ENCODE measurements at regions not wholly inside any gene's neighbourhood (a gene's known extent, or its start where the extent isn't known, plus 50 kb on each side); places are given as distances from the start of the nearest gene placed in this dataset.

DNA sequence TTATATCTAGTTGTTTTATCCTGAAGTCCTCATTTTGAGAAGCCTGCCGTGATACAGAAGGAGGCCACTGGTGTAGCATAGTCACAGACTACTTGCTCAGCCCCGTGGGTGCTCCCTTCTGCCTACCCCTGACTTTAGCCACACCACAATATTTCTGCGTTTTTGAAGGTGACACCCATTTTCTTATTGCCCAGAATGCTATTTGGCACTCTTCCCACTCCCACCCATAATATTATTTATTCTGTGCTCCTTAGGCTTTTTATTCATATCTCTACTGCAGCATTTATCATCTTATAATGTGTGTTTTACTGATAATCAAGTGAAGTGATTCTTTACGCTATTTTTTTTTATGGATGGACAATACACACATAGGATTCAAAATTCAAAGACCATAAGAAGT is 107.3 kb downstream of the OR2B2 start (continued):
- TF ChIP-seq, protein P1, sequence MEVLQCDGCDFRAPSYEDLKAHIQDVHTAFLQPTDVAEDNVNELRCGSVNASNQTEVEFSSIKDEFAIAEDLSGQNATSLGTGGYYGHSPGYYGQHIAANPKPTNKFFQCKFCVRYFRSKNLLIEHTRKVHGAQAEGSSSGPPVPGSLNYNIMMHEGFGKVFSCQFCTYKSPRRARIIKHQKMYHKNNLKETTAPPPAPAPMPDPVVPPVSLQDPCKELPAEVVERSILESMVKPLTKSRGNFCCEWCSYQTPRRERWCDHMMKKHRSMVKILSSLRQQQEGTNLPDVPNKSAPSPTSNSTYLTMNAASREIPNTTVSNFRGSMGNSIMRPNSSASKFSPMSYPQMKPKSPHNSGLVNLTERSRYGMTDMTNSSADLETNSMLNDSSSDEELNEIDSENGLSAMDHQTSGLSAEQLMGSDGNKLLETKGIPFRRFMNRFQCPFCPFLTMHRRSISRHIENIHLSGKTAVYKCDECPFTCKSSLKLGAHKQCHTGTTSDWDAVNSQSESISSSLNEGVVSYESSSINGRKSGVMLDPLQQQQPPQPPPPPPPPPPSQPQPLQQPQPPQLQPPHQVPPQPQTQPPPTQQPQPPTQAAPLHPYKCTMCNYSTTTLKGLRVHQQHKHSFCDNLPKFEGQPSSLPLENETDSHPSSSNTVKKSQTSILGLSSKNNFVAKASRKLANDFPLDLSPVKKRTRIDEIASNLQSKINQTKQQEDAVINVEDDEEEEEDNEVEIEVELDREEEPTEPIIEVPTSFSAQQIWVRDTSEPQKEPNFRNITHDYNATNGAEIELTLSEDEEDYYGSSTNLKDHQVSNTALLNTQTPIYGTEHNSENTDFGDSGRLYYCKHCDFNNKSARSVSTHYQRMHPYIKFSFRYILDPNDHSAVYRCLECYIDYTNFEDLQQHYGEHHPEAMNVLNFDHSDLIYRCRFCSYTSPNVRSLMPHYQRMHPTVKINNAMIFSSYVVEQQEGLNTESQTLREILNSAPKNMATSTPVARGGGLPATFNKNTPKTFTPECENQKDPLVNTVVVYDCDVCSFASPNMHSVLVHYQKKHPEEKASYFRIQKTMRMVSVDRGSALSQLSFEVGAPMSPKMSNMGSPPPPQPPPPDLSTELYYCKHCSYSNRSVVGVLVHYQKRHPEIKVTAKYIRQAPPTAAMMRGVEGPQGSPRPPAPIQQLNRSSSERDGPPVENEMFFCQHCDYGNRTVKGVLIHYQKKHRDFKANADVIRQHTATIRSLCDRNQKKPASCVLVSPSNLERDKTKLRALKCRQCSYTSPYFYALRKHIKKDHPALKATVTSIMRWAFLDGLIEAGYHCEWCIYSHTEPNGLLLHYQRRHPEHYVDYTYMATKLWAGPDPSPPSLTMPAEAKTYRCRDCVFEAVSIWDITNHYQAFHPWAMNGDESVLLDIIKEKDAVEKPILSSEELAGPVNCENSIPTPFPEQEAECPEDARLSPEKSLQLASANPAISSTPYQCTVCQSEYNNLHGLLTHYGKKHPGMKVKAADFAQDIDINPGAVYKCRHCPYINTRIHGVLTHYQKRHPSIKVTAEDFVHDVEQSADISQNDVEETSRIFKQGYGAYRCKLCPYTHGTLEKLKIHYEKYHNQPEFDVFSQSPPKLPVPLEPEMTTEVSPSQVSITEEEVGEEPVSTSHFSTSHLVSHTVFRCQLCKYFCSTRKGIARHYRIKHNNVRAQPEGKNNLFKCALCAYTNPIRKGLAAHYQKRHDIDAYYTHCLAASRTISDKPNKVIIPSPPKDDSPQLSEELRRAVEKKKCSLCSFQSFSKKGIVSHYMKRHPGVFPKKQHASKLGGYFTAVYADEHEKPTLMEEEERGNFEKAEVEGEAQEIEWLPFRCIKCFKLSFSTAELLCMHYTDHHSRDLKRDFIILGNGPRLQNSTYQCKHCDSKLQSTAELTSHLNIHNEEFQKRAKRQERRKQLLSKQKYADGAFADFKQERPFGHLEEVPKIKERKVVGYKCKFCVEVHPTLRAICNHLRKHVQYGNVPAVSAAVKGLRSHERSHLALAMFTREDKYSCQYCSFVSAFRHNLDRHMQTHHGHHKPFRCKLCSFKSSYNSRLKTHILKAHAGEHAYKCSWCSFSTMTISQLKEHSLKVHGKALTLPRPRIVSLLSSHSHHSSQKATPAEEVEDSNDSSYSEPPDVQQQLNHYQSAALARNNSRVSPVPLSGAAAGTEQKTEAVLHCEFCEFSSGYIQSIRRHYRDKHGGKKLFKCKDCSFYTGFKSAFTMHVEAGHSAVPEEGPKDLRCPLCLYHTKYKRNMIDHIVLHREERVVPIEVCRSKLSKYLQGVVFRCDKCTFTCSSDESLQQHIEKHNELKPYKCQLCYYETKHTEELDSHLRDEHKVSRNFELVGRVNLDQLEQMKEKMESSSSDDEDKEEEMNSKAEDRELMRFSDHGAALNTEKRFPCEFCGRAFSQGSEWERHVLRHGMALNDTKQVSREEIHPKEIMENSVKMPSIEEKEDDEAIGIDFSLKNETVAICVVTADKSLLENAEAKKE (CRISPR knock-in tag; IDR thresholded peaks at IDR 0.05): no peak
- TF ChIP-seq, protein P2, sequence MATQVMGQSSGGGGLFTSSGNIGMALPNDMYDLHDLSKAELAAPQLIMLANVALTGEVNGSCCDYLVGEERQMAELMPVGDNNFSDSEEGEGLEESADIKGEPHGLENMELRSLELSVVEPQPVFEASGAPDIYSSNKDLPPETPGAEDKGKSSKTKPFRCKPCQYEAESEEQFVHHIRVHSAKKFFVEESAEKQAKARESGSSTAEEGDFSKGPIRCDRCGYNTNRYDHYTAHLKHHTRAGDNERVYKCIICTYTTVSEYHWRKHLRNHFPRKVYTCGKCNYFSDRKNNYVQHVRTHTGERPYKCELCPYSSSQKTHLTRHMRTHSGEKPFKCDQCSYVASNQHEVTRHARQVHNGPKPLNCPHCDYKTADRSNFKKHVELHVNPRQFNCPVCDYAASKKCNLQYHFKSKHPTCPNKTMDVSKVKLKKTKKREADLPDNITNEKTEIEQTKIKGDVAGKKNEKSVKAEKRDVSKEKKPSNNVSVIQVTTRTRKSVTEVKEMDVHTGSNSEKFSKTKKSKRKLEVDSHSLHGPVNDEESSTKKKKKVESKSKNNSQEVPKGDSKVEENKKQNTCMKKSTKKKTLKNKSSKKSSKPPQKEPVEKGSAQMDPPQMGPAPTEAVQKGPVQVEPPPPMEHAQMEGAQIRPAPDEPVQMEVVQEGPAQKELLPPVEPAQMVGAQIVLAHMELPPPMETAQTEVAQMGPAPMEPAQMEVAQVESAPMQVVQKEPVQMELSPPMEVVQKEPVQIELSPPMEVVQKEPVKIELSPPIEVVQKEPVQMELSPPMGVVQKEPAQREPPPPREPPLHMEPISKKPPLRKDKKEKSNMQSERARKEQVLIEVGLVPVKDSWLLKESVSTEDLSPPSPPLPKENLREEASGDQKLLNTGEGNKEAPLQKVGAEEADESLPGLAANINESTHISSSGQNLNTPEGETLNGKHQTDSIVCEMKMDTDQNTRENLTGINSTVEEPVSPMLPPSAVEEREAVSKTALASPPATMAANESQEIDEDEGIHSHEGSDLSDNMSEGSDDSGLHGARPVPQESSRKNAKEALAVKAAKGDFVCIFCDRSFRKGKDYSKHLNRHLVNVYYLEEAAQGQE (IDR thresholded peaks at IDR 0.05; ENCODE audit: unreplicated experiment): no peak

DNA sequence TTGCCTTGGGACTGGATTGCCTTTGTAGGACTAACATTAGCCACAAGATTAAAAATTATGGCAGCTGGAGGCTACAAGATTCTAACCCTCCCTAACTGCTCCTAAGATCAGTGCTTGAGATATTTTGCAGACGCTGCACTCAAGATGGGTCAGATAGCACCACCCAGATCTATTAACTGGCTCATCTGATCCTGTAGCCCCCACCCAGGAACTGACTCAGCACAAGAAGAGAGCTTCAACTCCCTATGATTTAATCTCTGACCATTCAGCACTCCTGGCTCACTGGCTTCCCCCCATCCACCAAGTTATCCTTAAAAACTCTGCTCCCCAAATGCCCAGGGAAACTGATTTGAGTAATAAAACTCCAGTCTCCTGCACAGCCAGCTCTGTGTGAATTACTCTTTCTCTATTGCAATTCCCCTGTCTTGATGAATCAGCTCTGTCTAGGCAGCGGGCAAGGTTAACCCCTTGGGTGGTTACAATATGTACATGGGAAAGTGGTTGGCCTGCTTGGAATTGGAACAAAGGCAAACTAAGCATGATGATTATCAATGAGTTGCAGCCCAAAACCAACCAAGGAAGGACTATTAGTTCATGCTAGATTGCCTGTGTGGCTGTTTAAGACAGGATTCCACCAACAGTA is 111.3 kb downstream of the OR2B2 start:
- no peak overlapping the region for H3K27ac ChIP-seq (ENCODE audit: low read depth)
- no peaks in the 10 kb centered on the region for H4K20me1 ChIP-seq (replicated peaks; ENCODE audit: insufficient read depth)
- H3K4me1 Mint-ChIP-seq: peaks cover 19% of the 10 kb centered on the region
- H3K4me3 Mint-ChIP-seq: no peak overlapping the region
- H3K9me3 Mint-ChIP-seq: no peaks in the 10 kb centered on the region; the same call in 2 of the 3 replicates
- no peak for DNase-seq (ENCODE audit: low spot score)
- TF ChIP-seq NANOG (IDR thresholded peaks at IDR 0.05; ENCODE audit: borderline replicate concordance): no peak
- TF ChIP-seq, protein P3, sequence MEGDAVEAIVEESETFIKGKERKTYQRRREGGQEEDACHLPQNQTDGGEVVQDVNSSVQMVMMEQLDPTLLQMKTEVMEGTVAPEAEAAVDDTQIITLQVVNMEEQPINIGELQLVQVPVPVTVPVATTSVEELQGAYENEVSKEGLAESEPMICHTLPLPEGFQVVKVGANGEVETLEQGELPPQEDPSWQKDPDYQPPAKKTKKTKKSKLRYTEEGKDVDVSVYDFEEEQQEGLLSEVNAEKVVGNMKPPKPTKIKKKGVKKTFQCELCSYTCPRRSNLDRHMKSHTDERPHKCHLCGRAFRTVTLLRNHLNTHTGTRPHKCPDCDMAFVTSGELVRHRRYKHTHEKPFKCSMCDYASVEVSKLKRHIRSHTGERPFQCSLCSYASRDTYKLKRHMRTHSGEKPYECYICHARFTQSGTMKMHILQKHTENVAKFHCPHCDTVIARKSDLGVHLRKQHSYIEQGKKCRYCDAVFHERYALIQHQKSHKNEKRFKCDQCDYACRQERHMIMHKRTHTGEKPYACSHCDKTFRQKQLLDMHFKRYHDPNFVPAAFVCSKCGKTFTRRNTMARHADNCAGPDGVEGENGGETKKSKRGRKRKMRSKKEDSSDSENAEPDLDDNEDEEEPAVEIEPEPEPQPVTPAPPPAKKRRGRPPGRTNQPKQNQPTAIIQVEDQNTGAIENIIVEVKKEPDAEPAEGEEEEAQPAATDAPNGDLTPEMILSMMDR (conservative IDR thresholded peaks at IDR 0.05; ENCODE audit: low read depth in 2 of 2): no peak
- TF ChIP-seq EZH2 (IDR thresholded peaks at IDR 0.05; ENCODE audit: low read depth, unreplicated experiment): no peak
- no peak for TF ChIP-seq ZNF114 (CRISPR knock-in tag; IDR thresholded peaks at IDR 0.05)
- TF ChIP-seq EZH2phosphoT487 (IDR thresholded peaks at IDR 0.05; ENCODE audit: unreplicated experiment): no peak
- TF ChIP-seq, protein P2 (IDR thresholded peaks at IDR 0.05; ENCODE audit: unreplicated experiment): no peak
- TF ChIP-seq POLR2AphosphoS5 (IDR thresholded peaks at IDR 0.05; ENCODE audit: low read depth): no peak
- no peaks in the 10 kb centered on the region for H3K36me3 Mint-ChIP-seq (ENCODE audit: low read depth)
- H3K36me3 ChIP-seq (ENCODE audit: insufficient read depth): no peaks in the 10 kb centered on the region
- H3K4me1 ChIP-seq (ENCODE audit: insufficient read depth): peaks cover 9% of the 10 kb centered on the region
- peak overlapping the region; percentile 46 for H3K27ac Mint-ChIP-seq
- H3K4me2 ChIP-seq: no peak overlapping the region
- H3K9me2 ChIP-seq (ENCODE audit: insufficient read depth): no peaks in the 10 kb centered on the region
- no peaks in the 10 kb centered on the region for H3K79me2 ChIP-seq (replicated peaks; ENCODE audit: insufficient read depth)
- no peaks in the 10 kb centered on the region for H3K27me3 ChIP-seq (ENCODE audit: insufficient read depth)
- H3F3A ChIP-seq (replicated peaks; ENCODE audit: low read depth): no peaks in the 10 kb centered on the region
- H3K27me3 Mint-ChIP-seq (ENCODE audit: insufficient read depth, low read depth, poor library complexity): peaks cover 6% of the 10 kb centered on the region
- H2AFZ ChIP-seq: 0 out of 2 replicates have a peak overlapping the region, but pooled peaks have one; percentile 25
- ATAC-seq: no peak
- H3K4me3 ChIP-seq: no peak overlapping the region
